HG02981 (cell line): ENCODE measurements at regions not wholly inside any gene's neighbourhood (a gene's known extent, or its start where the extent isn't known, plus 50 kb on each side); places are given as distances from the start of the nearest gene placed in this dataset.

Experiments used
- ATAC-seq: cut with Tn5 transposase; IDR thresholded peaks from one replicate; pipeline ENCODE4 v1.9.1; 2021; ENCODE audit warnings: mild to moderate bottlenecking, moderate library complexity; ENCODE audit not compliant: unreplicated experiment

DNA sequence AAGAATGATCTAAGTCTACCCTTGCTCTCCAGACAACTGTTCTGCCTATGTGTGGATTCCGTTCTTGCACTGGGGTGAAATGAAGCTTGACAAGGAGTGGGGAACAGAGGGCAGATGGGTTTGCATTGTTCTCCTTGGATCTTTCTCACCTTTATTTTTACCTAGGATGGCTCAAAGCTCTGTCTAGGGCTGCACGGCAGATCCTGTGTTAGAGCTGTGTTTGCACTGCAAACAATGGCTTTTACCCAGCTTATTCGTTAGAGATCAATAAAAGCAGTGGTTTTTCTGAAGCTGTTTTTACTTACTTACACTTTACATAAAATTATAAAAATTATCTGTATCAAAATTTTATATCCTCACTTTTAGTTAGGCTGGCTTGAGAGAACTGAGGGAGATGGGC, 105.1 kb downstream of the LRIG3 start:
- ATAC-seq, result no peak

DNA sequence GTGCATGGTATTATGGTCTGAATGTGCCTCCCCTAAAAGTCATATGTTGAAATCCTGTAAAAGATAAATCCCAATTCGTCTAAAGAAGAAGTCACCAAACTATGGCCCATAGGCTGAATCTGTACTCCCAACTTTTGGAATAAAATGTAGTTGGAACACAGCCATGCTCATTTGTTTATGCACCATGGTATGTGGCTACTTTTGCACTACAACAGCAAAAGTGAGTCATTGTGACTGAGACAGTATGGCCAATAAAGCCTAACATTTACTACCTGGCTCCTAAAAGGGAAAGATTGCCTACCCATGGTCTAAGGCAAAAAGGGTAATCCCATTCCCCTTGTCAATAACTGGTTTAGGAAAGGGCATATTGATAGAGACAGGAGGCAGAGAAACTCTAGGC, 101.8 kb downstream of the LRIG3 start:
- no peak for ATAC-seq

DNA sequence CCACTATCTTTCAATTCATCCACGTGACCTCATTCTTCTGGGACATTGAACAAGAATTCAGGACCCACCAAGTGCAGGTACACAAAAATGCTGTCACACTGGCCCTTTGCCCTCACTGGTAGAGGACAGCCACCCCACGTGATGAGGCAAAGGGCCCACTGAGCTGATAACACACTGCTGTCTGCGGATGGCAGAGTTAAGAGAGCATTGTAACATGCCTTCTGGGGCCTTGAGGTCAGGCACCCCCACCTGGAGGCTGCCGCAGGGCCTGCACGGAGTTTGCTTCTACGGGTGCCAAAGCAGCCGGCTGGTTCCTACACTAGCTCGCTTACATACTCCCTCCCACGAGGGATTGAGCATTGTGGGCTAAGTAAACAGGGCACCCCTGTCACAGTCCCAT, 101.0 kb downstream of the LRIG3 start:
- no peak for ATAC-seq

DNA sequence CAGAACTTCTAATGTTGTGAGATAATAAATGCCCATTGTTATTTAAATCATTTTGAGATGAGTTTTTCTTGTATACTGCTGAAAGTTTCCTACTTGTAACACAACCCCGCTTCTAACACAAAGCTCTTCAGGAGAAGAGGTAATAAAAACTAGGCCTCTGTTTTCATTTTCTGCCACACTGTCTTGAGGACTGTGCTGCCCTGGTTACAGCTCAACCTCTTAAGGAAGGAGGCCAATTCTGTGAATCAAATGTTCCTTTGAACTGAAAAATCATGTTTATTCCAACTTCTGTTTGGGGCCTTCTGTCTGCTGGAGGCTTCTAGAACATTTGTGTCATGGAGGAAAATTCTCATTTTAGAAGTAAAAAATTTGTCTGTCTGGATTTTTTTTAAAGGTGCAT, 100.3 kb downstream of the LRIG3 start:
- ATAC-seq, result no peak
